Effector CD4-positive, alpha-beta T cell (primary cell): ENCODE measurements at regions not wholly inside any gene's neighbourhood (a gene's known extent, or its start where the extent isn't known, plus 50 kb on each side); places are given as distances from the start of the nearest gene placed in this dataset.
"Not testable (repeated sequence)": the region's sequence is repeated elsewhere in the genome, so short reads cannot be mapped to it uniquely, and the experiment has no call there.

Experiments used
- DNase-seq: peaks from one replicate; pipeline ENCODE4 v3.0.0-alpha.2; 2020

- no peak for DNase-seq
These were observed 51.2 kb upstream of the PRR23C start for GRCh38 chr3:139095803-139096466.

- no peak for DNase-seq
These were observed 52.0 kb upstream of the PRR23C start for GRCh38 chr3:139096670-139097069.

GRCh38 chr3:139098391-139098790 is 53.7 kb upstream of the PRR23C start:
- DNase-seq, result no peak

DNA sequence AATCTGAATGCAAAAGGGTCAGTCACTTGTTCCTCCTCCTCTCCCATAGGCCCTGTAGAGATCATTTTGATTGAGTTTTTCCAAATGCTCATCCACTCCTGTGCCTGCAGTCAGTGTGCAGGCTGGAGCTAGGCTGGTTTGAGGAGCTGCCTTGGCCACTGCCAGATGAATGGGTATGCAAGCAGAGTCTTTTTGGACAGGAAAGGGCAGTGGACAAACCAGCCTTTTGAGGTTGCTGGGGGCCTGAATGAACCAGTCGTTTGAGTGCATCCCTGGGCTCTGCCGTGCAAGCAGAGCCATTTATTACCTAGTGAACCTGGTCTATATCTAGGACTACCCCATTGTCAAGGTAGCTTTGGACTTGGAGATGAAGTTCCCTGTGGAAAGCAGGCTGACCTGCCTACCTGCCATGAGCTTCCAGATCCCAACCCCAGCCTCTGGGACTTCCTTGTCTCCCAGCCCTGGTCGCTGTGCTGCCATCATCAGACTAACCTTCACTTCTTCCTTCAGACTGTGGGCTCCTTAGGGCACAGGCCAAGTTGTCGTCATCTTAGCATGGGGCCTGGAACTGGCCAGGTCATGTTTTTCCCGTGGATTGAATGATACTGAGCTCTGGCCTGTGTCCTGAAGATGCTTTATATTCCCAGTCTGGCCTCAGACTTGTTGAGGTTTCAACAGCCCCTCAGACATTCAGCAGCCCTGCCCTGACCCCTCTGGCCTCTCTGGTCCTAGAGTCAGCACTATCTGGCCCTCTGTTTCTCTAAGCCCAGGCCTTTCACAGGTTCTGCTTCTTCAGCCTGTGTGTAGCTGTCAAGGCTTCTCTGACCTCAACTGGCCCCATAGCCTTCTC is 55.5 kb upstream of the PRR23C start:
- no peak for DNase-seq

- no peak for DNase-seq
These were observed 56.1 kb upstream of the PRR23C start for GRCh38 chr3:139100821-139101220.

- DNase-seq, result no peak
These were observed 56.7 kb upstream of the PRR23C start for GRCh38 chr3:139101396-139101795.

DNA sequence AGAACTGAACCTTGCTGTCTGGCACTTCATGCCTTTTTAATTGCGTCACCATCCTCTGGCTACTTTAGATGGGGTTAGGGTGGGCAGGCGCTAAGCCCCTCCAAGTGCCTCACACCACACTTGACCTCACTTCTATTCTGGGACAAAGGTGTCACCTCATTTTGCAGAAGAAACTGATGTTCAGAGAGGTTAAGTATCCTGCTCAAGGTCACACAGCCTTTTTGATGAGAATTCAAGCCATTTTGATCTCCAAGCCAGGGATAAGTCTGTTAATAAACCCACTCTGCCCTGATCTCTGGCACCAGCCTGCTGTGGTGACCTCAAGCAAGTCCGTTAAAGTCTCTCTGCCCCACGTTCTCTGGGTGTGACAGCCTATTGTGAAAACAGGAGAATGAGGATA is 58.8 kb upstream of the PRR23C start:
- no peak for DNase-seq

DNA sequence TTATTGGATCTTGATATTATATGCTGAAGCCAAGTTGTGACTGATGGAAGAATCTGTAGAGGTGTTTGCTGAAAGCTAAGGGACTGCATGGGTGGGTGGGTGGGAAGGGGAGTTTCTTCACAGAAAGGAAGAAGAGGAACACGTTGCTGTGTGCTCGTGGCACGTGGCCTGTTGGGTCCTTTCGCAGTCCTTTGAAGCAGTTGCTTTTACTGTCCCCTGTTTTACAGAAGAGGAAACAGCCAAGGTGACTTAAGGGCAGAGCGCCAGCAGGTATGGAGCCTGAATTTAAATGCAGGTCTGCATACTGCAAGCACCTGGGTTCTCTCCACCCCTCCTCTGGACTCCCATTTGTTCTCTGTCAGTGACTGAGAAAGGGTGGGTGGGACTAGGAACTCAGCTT is 59.4 kb upstream of the PRR23C start:
- DNase-seq, result no peak

DNA sequence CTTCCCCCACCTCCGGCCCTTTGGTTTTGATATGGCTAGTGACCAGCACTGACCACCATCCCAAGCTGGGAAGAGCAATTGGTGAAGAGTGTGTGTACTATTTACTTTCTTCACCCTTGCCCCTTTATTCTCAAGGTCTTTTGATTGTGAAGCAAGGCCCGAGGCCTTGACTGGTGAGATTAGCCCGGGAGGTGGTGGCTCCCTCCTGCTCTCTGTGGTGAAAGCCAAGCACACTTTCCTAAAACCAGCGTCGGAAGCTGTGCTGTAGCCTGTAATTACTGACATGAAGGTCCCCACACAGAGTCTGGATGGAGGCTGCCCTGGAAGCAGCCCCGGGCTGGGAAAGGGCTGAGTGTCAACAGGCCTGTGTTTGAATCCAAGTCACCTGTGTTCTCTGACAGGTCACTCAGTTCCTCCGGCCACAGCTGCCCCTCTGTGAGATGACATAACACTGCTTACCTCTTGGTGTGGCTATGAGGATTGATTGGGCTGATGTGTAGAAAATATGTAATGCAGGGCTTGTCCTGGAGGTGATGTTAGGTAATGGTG is 60.5 kb upstream of the PRR23C start:
- DNase-seq, result no peak

- DNase-seq, result no peak
These were observed 61.6 kb upstream of the PRR23C start for GRCh38 chr3:139106013-139106932.

DNA sequence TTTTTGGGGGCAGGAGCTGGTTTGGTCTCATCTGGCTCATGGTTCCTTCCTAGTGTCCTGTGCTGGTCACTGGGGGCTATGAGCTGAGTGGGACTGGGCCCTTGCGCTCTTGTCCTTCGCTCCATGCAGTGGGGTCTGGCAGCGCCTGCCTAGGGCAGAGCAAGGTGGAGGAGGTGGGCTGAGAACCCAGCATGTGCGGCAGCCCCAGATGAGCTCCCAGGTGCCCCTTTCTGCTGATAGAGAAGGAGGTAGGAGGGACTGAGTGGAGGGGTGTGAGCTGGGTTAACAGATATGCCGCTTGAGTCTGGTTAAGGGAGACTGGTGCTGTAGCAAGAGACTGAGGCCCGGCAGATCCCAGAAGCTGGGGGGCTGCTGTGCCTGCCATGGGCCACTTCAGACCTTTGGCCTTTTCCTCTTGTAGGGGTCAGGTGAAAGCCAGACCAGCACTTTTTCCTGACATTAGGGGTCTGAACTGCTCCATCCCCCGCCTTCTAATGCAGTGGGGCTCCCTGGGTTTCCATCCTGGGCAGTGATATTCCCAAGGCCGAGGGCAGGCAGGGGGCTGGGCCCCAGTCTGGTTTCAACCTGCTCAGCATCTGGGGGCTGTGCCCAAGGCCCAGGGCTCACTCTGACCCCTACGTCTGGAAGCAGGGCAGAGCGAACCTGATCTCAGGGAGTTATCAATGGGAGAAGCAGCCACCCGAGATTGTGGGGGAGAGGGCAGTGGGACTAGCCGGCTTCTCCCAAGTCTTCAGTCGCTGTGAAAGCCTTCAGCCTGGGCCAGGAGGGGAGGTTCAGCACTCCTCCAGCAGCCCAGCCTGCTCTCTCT is 62.9 kb upstream of the PRR23C start:
- DNase-seq, result no peak

- no peak for DNase-seq
These were observed 63.7 kb upstream of the PRR23C start for GRCh38 chr3:139108253-139108969.

DNA sequence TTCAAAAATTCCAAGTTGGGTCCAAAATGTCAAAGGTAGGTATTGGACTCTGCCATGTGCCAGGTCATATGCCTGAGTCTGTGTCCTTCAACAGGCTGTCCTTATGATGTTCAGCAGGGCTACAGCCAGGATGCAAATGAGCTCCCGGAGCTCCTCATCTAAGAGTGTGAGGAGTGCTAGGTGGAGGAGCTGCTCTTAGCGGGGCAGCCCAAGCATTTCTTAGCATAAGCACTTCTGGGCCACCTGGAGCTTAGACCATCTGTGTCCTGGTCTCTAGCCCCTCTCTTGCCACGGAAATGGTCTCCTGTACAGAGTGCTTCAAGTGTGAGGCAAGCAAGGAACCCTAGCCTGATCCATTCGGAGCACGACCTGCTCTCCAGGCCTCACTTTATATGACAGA is 64.6 kb upstream of the PRR23C start:
- no peak for DNase-seq

- DNase-seq, result no peak
These were observed 65.6 kb upstream of the PRR23C start for GRCh38 chr3:139110072-139110830.

GRCh38 chr3:139110929-139111328 is 66.2 kb upstream of the PRR23C start:
- DNase-seq, result not testable (repeated sequence)

DNA sequence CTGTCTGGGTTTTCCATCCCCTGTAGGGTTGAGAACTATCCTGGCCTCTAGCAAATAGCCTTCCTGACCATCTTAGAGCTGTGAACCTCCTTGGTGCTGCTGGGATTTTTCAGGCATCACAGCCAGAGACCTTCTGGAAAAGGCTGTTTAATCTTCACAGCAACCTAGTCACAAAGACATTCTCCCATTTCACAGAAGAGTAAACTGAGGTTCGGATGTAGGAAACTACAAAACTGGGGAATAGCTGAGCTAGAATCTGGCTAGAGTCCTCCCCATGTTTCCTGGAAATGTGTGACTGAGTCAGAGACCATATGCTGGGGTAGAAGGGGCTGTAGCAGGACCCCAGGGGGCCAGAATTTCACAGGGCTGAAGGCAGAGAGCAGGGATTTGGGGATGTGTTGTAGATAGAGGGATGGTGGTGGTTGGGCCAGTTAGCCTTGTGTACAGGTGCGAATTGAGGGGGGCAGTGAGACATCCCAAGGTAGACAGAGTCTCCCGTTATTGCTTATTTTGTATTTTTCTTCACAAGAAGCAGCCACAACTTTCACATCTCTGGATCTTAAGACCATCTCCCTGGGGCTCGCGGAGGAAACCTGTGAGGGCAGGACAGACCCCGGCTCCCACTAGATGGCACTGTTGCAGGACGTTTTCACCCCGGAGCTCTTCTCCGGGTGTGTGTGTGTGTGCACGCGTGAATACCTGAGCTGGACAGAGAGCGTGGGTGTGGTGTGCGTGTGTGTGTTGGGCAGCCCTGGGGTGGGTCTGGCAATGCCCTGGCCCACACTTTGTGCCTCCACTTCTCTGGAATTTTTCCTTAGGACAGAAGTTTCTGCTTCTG is 66.9 kb upstream of the PRR23C start:
- peak; percentile 39 for DNase-seq

DNA sequence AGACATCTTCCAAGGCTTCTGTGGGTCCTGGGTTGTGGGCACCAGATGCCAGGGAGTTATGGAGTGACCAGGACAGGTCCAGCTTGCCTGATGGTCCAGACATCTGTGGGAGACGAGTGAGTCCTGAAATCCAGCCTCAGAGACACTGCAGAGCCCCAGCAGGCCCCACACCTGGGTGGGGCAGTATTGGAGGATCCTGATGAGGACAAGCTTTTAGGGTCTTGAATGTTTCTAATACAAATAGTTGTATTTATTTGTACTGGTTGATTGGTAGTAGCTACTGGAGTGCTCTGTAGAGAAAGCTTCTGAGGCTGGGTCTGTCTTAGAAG is 67.5 kb upstream of the PRR23C start:
- DNase-seq, result no peak

DNA sequence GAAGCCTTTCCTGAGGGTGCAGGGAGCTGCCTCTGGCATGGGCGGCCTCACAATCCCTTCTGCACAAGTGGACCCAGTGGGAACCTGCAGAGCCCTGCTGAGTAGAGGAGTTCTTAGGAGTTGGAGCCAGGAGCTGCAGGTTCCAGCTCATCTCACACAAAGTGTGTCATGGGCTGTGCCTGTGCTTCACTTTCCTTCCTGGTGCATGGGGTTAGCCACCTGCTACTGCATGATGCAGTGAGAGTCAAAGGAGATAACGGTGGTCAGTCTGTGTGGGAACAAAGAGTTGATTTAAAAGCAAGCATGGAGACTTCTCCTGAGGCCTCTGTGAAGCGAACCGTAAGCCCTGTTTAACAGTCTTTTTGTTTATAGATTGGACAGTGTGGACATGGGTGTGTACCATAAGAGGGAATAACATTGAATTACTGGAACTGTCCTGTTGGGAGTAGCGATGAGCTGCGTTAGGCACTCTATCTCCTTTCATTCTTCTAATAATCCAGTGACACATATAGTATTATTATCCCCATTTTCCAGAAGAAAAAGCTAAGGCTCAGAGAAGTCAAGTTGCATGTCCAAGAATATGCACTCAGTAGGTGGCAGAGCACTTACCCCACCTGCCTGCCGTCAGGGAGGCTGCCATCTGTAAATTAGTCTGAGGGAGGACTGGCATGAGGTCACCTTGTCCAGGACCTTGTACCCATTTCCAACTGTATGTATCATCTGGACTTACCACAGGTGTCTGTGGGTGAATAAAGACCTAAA is 68.7 kb upstream of the PRR23C start:
- no peak for DNase-seq

- DNase-seq, result no peak
These were observed 69.3 kb upstream of the PRR23C start for GRCh38 chr3:139113993-139114375.
